IMR-90 (cell line): ENCODE measurements at regions not wholly inside any gene's neighbourhood (a gene's known extent, or its start where the extent isn't known, plus 50 kb on each side); places are given as distances from the start of the nearest gene placed in this dataset.

Experiments
- ATAC-seq: fragments of 200-7000 bp; cut with Tn5 transposase; 2 replicates; pipeline ENCODE4 v1.9.1; 2020; ENCODE audit warnings: low read depth, mild to moderate bottlenecking, moderate library complexity
- BruUV-seq: library from RNA; stranded (reverse); fragments of 400-500 nt; replicated peaks from 2 replicates; lab custom pipeline; 2021; lab: Mats Ljungman, UMichigan
- CTCF ChIA-PET: fragments of 300-600 bp; formaldehyde crosslinking; extraction: SDS; loops from one replicate; lab custom pipeline; 2021; ENCODE audit warnings: antibody characterized with exemption; lab: Yijun Ruan, JAX
- POLR2A ChIA-PET: fragments of 300-600 bp; sonication (Branson Sonifier 250); formaldehyde crosslinking; loops from one replicate; lab custom pipeline; 2022; ENCODE audit warnings: antibody characterized with exemption; ENCODE audit not compliant: unreplicated experiment; lab: Charles Lee
- DNase-seq: peaks from one replicate; pipeline ENCODE4 v3.0.0; 2013
- H2AFZ ChIP-seq: replicated peaks from 2 replicates; pipeline ENCODE3; 2013; ENCODE audit warnings: low read length, mild to moderate bottlenecking; ENCODE audit not compliant: poor library complexity
- H2AK5ac ChIP-seq: 2 replicates; pipeline ENCODE4 v1.6.1; 2013; ENCODE audit warnings: low read depth, low read length, inconsistent platforms
- H2AK9ac ChIP-seq: replicated peaks from 2 replicates; pipeline ENCODE3; 2013; ENCODE audit warnings: mild to moderate bottlenecking, low read depth, low read length, moderate library complexity; ENCODE audit not compliant: poor library complexity
- H2BK120ac ChIP-seq: 2 replicates; pipeline ENCODE4 v1.6.1; 2013; ENCODE audit warnings: low read depth, low read length, inconsistent platforms
- H2BK15ac ChIP-seq: 3 replicates; pipeline ENCODE4 v1.6.1; 2013; ENCODE audit warnings: low read depth, low read length, inconsistent platforms
- H2BK20ac ChIP-seq: 2 replicates; pipeline ENCODE4 v1.6.1; 2013; ENCODE audit warnings: low read depth, mild to moderate bottlenecking, inconsistent platforms, low read length, moderate library complexity
- H2BK5ac ChIP-seq: 2 replicates; pipeline ENCODE4 v1.6.1; 2013; ENCODE audit warnings: mild to moderate bottlenecking, low read depth, low read length, inconsistent platforms; ENCODE audit not compliant: poor library complexity, severe bottlenecking
- H3K14ac ChIP-seq: replicated peaks from 2 replicates; pipeline ENCODE4 v1.6.1; 2013; ENCODE audit warnings: low read depth, low read length, inconsistent platforms
- H3K18ac ChIP-seq: 2 replicates; pipeline ENCODE4 v1.6.1; 2013; ENCODE audit warnings: low read depth, low read length, control low read depth
- H3K23ac ChIP-seq: 2 replicates; pipeline ENCODE4 v1.6.1; 2013; ENCODE audit warnings: low read depth, low read length, inconsistent platforms
- H3K27ac ChIP-seq: 2 replicates; pipeline ENCODE4 v1.5.1; 2013; ENCODE audit warnings: mild to moderate bottlenecking, control low read depth, low read length; ENCODE audit not compliant: insufficient read depth
- H3K27me3 ChIP-seq: 2 replicates; pipeline ENCODE4 v1.6.1; 2013; ENCODE audit warnings: low read length; ENCODE audit not compliant: control insufficient read depth, insufficient read depth
- H3K36me3 ChIP-seq: 2 replicates; pipeline ENCODE4 v1.6.1; 2013; ENCODE audit warnings: low read length, mixed read lengths; ENCODE audit not compliant: control insufficient read depth, insufficient read depth
- H3K4ac ChIP-seq: 2 replicates; pipeline ENCODE4 v1.6.1; 2013; ENCODE audit warnings: low read depth, low read length, inconsistent platforms
- H3K4me1 ChIP-seq: 2 replicates; pipeline ENCODE4 v1.6.1; 2013; ENCODE audit warnings: low read length, mixed read lengths; ENCODE audit not compliant: control insufficient read depth, insufficient read depth
- H3K4me2 ChIP-seq: 2 replicates; pipeline ENCODE4 v1.6.1; 2013; ENCODE audit warnings: low read depth, mild to moderate bottlenecking, control low read depth, low read length, moderate library complexity
- H3K4me3 ChIP-seq: 2 replicates; pipeline ENCODE4 v1.5.1; 2013; ENCODE audit warnings: low read depth, mild to moderate bottlenecking, control low read depth, low read length, moderate library complexity; ENCODE audit not compliant: insufficient read depth
- H3K56ac ChIP-seq: 2 replicates; pipeline ENCODE4 v1.6.1; 2013; ENCODE audit warnings: low read length, inconsistent platforms; ENCODE audit not compliant: insufficient read depth; ENCODE audit errors: extremely low read depth
- H3K79me1 ChIP-seq, 2 experiments: 2 replicates each; pipeline ENCODE4 v1.6.1; 2013; ENCODE audit warnings: low read length in 2 of 2, inconsistent platforms in 1 of 2, low read depth in 1 of 2
- H3K9ac ChIP-seq: 2 replicates; pipeline ENCODE4 v1.6.1; 2013; ENCODE audit warnings: low read depth, low read length, control low read depth
- H3K9me1 ChIP-seq: 2 replicates; pipeline ENCODE4 v1.6.1; 2013; ENCODE audit warnings: low read length, inconsistent platforms; ENCODE audit not compliant: insufficient read depth
- H3K9me3 ChIP-seq: 2 replicates; pipeline ENCODE4 v1.6.1; 2013; ENCODE audit warnings: low read length; ENCODE audit not compliant: control insufficient read depth, insufficient read depth
- H4K20me1 ChIP-seq: 2 replicates; pipeline ENCODE4 v1.6.1; 2013; ENCODE audit warnings: low read length, inconsistent platforms; ENCODE audit not compliant: insufficient read depth
- H4K5ac ChIP-seq: 2 replicates; pipeline ENCODE4 v1.6.1; 2013; ENCODE audit warnings: mild to moderate bottlenecking, low read depth, low read length, control low read depth
- H4K8ac ChIP-seq, 2 experiments: 2 replicates each; pipeline ENCODE4 v1.6.1; 2013; ENCODE audit warnings: low read depth in 2 of 2, low read length in 2 of 2, control low read depth in 1 of 2, inconsistent platforms in 1 of 2
- H4K91ac ChIP-seq: 2 replicates; pipeline ENCODE4 v1.6.1; 2013; ENCODE audit warnings: low read depth, low read length, inconsistent platforms; ENCODE audit not compliant: insufficient read depth
- BHLHE40 ChIP-seq: fragments of 150-350 bp; IDR thresholded peaks from 2 replicates; pipeline ENCODE4 v1.6.1; 2016; ENCODE audit warnings: mild to moderate bottlenecking, low read depth, low read length
- CEBPB ChIP-seq: IDR thresholded peaks from 2 replicates; pipeline ENCODE4 v1.6.1; 2012; ENCODE audit warnings: low read depth, low read length, improper control_type of control experiment
- CHD1 ChIP-seq: IDR thresholded peaks from 2 replicates; pipeline ENCODE4 v1.6.1; 2012; ENCODE audit warnings: low read depth, low read length, improper control_type of control experiment
- CTCF ChIP-seq: conservative IDR thresholded peaks from 2 replicates; pipeline ENCODE4 v1.5.1; 2012; ENCODE audit warnings: mild to moderate bottlenecking, low read depth, low read length, improper control_type of control experiment
- FOS ChIP-seq: fragments of 150-350 bp; IDR thresholded peaks from 2 replicates; pipeline ENCODE4 v1.6.1; 2016; ENCODE audit warnings: low read depth, low read length
- MAFK ChIP-seq: IDR thresholded peaks from 2 replicates; pipeline ENCODE4 v1.6.1; 2012; ENCODE audit warnings: low read depth, low read length, improper control_type of control experiment
- MAZ ChIP-seq: IDR thresholded peaks from 2 replicates; pipeline ENCODE4 v1.6.1; 2012; ENCODE audit warnings: low read depth, mild to moderate bottlenecking, low read length, improper control_type of control experiment, moderate library complexity, borderline replicate concordance
- MXI1 ChIP-seq: IDR thresholded peaks from 2 replicates; pipeline ENCODE4 v1.6.1; 2012; ENCODE audit warnings: low read depth, mild to moderate bottlenecking, low read length, moderate library complexity, borderline replicate concordance
- NFE2L2 ChIP-seq: fragments of 150-350 bp; IDR thresholded peaks from 2 replicates; pipeline ENCODE4 v1.6.1; 2016; ENCODE audit warnings: low read depth, mild to moderate bottlenecking, low read length
- POLR2A ChIP-seq: IDR thresholded peaks from 2 replicates; pipeline ENCODE4 v1.6.1; 2012; ENCODE audit warnings: mild to moderate bottlenecking, low read depth, low read length
- RAD21 ChIP-seq: IDR thresholded peaks from 2 replicates; pipeline ENCODE4 v1.6.1; 2012; ENCODE audit warnings: low read length, improper control_type of control experiment
- RCOR1 ChIP-seq: IDR thresholded peaks from 2 replicates; pipeline ENCODE4 v1.6.1; 2012; ENCODE audit warnings: mild to moderate bottlenecking, low read length, improper control_type of control experiment; ENCODE audit not compliant: insufficient replicate concordance
- RFX5 ChIP-seq: IDR thresholded peaks from 2 replicates; pipeline ENCODE4 v1.8.0; 2012; ENCODE audit warnings: low read depth, mild to moderate bottlenecking, low read length, moderate library complexity
- SMC3 ChIP-seq: fragments of 150-350 bp; IDR thresholded peaks from 2 replicates; pipeline ENCODE4 v1.6.1; 2016; ENCODE audit warnings: low read depth, mild to moderate bottlenecking, antibody characterized with exemption, low read length, moderate library complexity
- USF2 ChIP-seq: fragments of 150-350 bp; IDR thresholded peaks from 2 replicates; pipeline ENCODE4 v1.6.1; 2017; ENCODE audit warnings: mild to moderate bottlenecking, antibody characterized with exemption, low read length, low read depth
- WGBS, 2 experiments: methylation state at CpG; one replicate each; pipeline versions ENCODE4 v1.1.5 to v1.1.7; 2013; ENCODE audit warnings: missing lambda C conversion rate in 2 of 2; ENCODE audit not compliant: insufficient read length in 1 of 2; ENCODE audit errors: extremely low coverage in 2 of 2; 5-methylcytosine and 5-hydroxymethylcytosine counted together
- dilution Hi-C: fragments of 300-500 bp; cut with HindIII; formaldehyde crosslinking; loops from one replicate; pipeline ENCODE4 v1.14.3; 2018; ENCODE audit warnings: low sequenced_read_pairs; ENCODE audit not compliant: unreplicated experiment
- in situ Hi-C: fragments of 300-500 bp; cut with MboI; formaldehyde crosslinking; loops from 3 replicates; pipeline ENCODE4 v1.14.3; 2019; ENCODE audit warnings: low sequenced_read_pairs, inconsistent platforms, mixed read lengths
- intact Hi-C: fragments of 100-400 bp; cut with micrococcal nuclease; formaldehyde crosslinking; loops from 2 replicates; pipeline ENCODE4 v1.10.0; 2022
- TF ChIP-seq, protein P1 (sequence below): fragments of 150-350 bp; IDR thresholded peaks from 2 replicates; pipeline ENCODE4 v1.6.1; 2016; ENCODE audit warnings: low read depth, mild to moderate bottlenecking, low read length, moderate library complexity, borderline replicate concordance

- H3K4me2 ChIP-seq = peak overlapping the region; percentile 10; the same call in 1 of the 2 replicates
- WGBS, 2 experiments = no CpG with 5 or more reads among the region's 1 CpG
- dilution Hi-C loops = no loop called here
- H3K14ac ChIP-seq = no peak overlapping the region
- H3K4me3 ChIP-seq = no peak overlapping the region
- no peak overlapping the region for H2AFZ ChIP-seq
- H3K23ac ChIP-seq = no peak overlapping the region
- no peak overlapping the region for H2AK9ac ChIP-seq
- no peak overlapping the region for H2BK15ac ChIP-seq
- peak; percentile 90 for DNase-seq
- no peaks in the 10 kb centered on the region; the same call in 1 of the 2 replicates for H3K4me1 ChIP-seq
- no peaks in the 10 kb centered on the region for H3K9me3 ChIP-seq
- in situ Hi-C loops = no loop called here
- peaks cover 4 to 6% of the 10 kb centered on the region in 2 experiments; a peak in 1 of 4 replicates for H3K79me1 ChIP-seq
- H3K18ac ChIP-seq = peak overlapping the region; percentile 42; the same call in 1 of the 2 replicates
- H3K27ac ChIP-seq = 0 out of 2 replicates have a peak overlapping the region, but pooled peaks have one; percentile 12
- peak overlapping the region; percentile 86; the same call in 1 of the 2 replicates for H2BK120ac ChIP-seq
- BruUV-seq = no TSS peak
- no peak overlapping the region for H3K9ac ChIP-seq
- no peak overlapping the region for H2AK5ac ChIP-seq
- TF ChIP-seq BHLHE40 (no peak), RAD21 (no peak), FOS (peak; percentile 53; the same call in 1 of the 2 replicates), MXI1 (no peak), POLR2A (no peak), CEBPB (no peak), MAFK (peak; percentile 27; the same call in 1 of the 2 replicates), CHD1 (no peak), CTCF (no peak), RFX5 (no peak), RCOR1 (no peak), NFE2L2 (peak; percentile 71), USF2 (no peak), MAZ (no peak), SMC3 (no peak)
- TF ChIP-seq, protein P1, sequence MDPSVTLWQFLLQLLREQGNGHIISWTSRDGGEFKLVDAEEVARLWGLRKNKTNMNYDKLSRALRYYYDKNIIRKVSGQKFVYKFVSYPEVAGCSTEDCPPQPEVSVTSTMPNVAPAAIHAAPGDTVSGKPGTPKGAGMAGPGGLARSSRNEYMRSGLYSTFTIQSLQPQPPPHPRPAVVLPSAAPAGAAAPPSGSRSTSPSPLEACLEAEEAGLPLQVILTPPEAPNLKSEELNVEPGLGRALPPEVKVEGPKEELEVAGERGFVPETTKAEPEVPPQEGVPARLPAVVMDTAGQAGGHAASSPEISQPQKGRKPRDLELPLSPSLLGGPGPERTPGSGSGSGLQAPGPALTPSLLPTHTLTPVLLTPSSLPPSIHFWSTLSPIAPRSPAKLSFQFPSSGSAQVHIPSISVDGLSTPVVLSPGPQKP = no peak
- H4K91ac ChIP-seq = no peak overlapping the region
- H2BK5ac ChIP-seq = peak overlapping the region; percentile 96
- no peak overlapping the region; the same call in 1 of the 2 replicates for H3K4ac ChIP-seq
- H4K8ac ChIP-seq = no peak overlapping the region; a peak in 1 of 4 replicates
- no peak overlapping the region for H4K5ac ChIP-seq
- ChIA-PET CTCF (no interaction called here), POLR2A (no interaction called here)
- H3K56ac ChIP-seq = no peak overlapping the region
- no peak overlapping the region for H2BK20ac ChIP-seq
- peak; percentile 91 for ATAC-seq
- H3K36me3 ChIP-seq = no peaks in the 10 kb centered on the region
- no peaks in the 10 kb centered on the region for H4K20me1 ChIP-seq
- intact Hi-C loops = no loop called here
- no peaks in the 10 kb centered on the region for H3K9me1 ChIP-seq
- H3K27me3 ChIP-seq = no peaks in the 10 kb centered on the region
Measured at GRCh38 chr18:73563901-73564472, 583.6 kb downstream of the FBXO15 start.
